GM12878 (cell line): ENCODE measurements at regions not wholly inside any gene's neighbourhood (a gene's known extent, or its start where the extent isn't known, plus 50 kb on each side); places are given as distances from the start of the nearest gene placed in this dataset.

ENCODE experiments used
- ATAC-seq: fragments of 200-7000 bp; cut with Tn5 transposase; 3 replicates; pipeline ENCODE4 v1.9.1; 2020; ENCODE audit warnings: mild to moderate bottlenecking, moderate library complexity
- BruUV-seq: library from RNA; stranded (reverse); fragments of 400-500 nt; replicated peaks from 2 replicates; lab custom pipeline; 2021; lab: Mats Ljungman, UMichigan
- CTCF ChIA-PET: fragments of 300-600 bp; sonication (Branson Sonifier 250); formaldehyde crosslinking; extraction: SDS; loops from one replicate; lab custom pipeline; 2021; ENCODE audit warnings: inconsistent platforms; lab: Yijun Ruan, JAX
- POLR2A ChIA-PET: fragments of 350-600 bp; formaldehyde crosslinking; extraction: SDS; loops from one replicate; lab custom pipeline; 2021; ENCODE audit warnings: inconsistent platforms; lab: Charles Lee
- RAD21 ChIA-PET: fragments of 300-600 bp; sonication (Branson Sonifier 250); formaldehyde crosslinking; loops from one replicate; lab custom pipeline; 2023; ENCODE audit warnings: antibody characterized with exemption; ENCODE audit not compliant: unreplicated experiment; lab: Charles Lee
- SMC1A ChIA-PET: fragments of 300-600 bp; sonication (Branson Sonifier 250); formaldehyde crosslinking; loops from one replicate; lab custom pipeline; 2023; ENCODE audit not compliant: unreplicated experiment, uncharacterized antibody; lab: Charles Lee
- DNase-seq: peaks from one replicate; pipeline ENCODE4 v3.0.0-alpha.2; 2011; ENCODE audit warnings: low read depth, low spot score
- FAIRE-seq: peaks from 3 replicates; lab custom pipeline; 2011; peaks lifted over from hg19 to GRCh38; lab: Jason Lieb, UNC
- H2AFZ ChIP-seq: 2 replicates; pipeline ENCODE4 v1.6.0; 2011; ENCODE audit warnings: low read depth, low read length, control low read depth; ENCODE audit not compliant: control insufficient read depth
- H3K27ac ChIP-seq: 2 replicates; pipeline ENCODE4 v1.5.1; 2011; ENCODE audit warnings: control low read depth; ENCODE audit not compliant: control insufficient read depth, insufficient read depth
- H3K27me3 ChIP-seq, 2 experiments: replicated peaks in 1 of 2; 2 replicates each; pipeline versions ENCODE4 v1.6.0 to v1.6.1; 2011; ENCODE audit warnings: low read length in 1 of 2; ENCODE audit not compliant: control insufficient read depth in 2 of 2, insufficient read depth in 2 of 2
- H3K36me3 ChIP-seq, 2 experiments: 2 replicates each; pipeline ENCODE4 v1.5.1; 2011; ENCODE audit warnings: low read length in 1 of 2; ENCODE audit not compliant: control insufficient read depth in 2 of 2, insufficient read depth in 2 of 2
- H3K4me1 ChIP-seq: 2 replicates; pipeline ENCODE4 v1.6.1; 2011; ENCODE audit warnings: mild to moderate bottlenecking, low read length, moderate library complexity, mixed read lengths; ENCODE audit not compliant: control insufficient read depth, insufficient read depth
- H3K4me2 ChIP-seq: 2 replicates; pipeline ENCODE4 v1.6.0; 2011; ENCODE audit warnings: control low read depth; ENCODE audit not compliant: control insufficient read depth, insufficient read depth
- H3K4me3 ChIP-seq: fragments of 200-600 bp; sonication (generic); 2 replicates; pipeline ENCODE4 v1.5.1; 2016
- H3K79me2 ChIP-seq: 2 replicates; pipeline ENCODE4 v1.6.0; 2011; ENCODE audit warnings: low read length; ENCODE audit not compliant: control insufficient read depth, insufficient read depth
- H3K9ac ChIP-seq: 2 replicates; pipeline ENCODE4 v1.8.0; 2011; ENCODE audit warnings: low read length, control low read depth, mixed read lengths; ENCODE audit not compliant: control insufficient read depth, insufficient read depth
- H3K9me3 ChIP-seq: replicated peaks from 3 replicates; pipeline ENCODE4 v1.5.1; 2011; ENCODE audit warnings: mild to moderate bottlenecking, low read length; ENCODE audit not compliant: control insufficient read depth, insufficient read depth
- H4K20me1 ChIP-seq: 2 replicates; pipeline ENCODE4 v1.6.0; 2011; ENCODE audit not compliant: control insufficient read depth, insufficient read depth
- ATF7 ChIP-seq: fragments of 450-650 bp; IDR thresholded peaks from 2 replicates; pipeline ENCODE4 v1.6.1; 2016; ENCODE audit warnings: low read depth, mild to moderate bottlenecking
- CBFB ChIP-seq: IDR thresholded peaks from 2 replicates; pipeline ENCODE4 v1.6.1; 2016; ENCODE audit warnings: antibody characterized with exemption, low read depth
- DPF2 ChIP-seq: fragments of 450-650 bp; IDR thresholded peaks from 2 replicates; pipeline ENCODE4 v1.6.1; 2017; ENCODE audit warnings: mild to moderate bottlenecking
- GATAD2B ChIP-seq: fragments of 450-650 bp; conservative IDR thresholded peaks from 2 replicates; pipeline ENCODE4 v1.6.1; 2017; ENCODE audit warnings: low read depth, mild to moderate bottlenecking, moderate library complexity
- HDAC6 ChIP-seq: fragments of 200-600 bp; sonication (generic); IDR thresholded peaks from one replicate; pipeline ENCODE4 v1.8.0; 2017; ENCODE audit warnings: antibody characterized with exemption; ENCODE audit not compliant: unreplicated experiment
- IRF4 ChIP-seq: IDR thresholded peaks from 2 replicates; pipeline ENCODE4 v1.6.1; 2011; ENCODE audit warnings: low read depth, low read length
- KDM1A ChIP-seq: fragments of 200-600 bp; sonication (generic); IDR thresholded peaks from 2 replicates; pipeline ENCODE4 v1.6.1; 2016; ENCODE audit warnings: borderline replicate concordance
- KLF5 ChIP-seq: fragments of 450-650 bp; IDR thresholded peaks from 2 replicates; pipeline ENCODE4 v1.6.1; 2014; ENCODE audit warnings: mild to moderate bottlenecking; ENCODE audit not compliant: partially characterized antibody
- MTA3 ChIP-seq: IDR thresholded peaks from 2 replicates; pipeline ENCODE4 v1.6.1; 2012; ENCODE audit warnings: low read length, inconsistent platforms, borderline replicate concordance
- MXI1 ChIP-seq: fragments of 150-350 bp; IDR thresholded peaks from 2 replicates; pipeline ENCODE4 v1.6.1; 2011; ENCODE audit warnings: low read depth, mild to moderate bottlenecking, inconsistent platforms, low read length, improper control_type of control experiment
- MYC ChIP-seq: IDR thresholded peaks from 2 replicates; pipeline ENCODE4 v1.6.1; 2011; ENCODE audit warnings: mild to moderate bottlenecking, low read length, moderate library complexity, inconsistent platforms; ENCODE audit not compliant: insufficient read depth, insufficient replicate concordance, insufficient read length, severe bottlenecking
- NFXL1 ChIP-seq: fragments of 450-650 bp; IDR thresholded peaks from 2 replicates; pipeline ENCODE4 v1.6.1; 2017; ENCODE audit warnings: antibody characterized with exemption, mild to moderate bottlenecking, borderline replicate concordance
- NFYB ChIP-seq: IDR thresholded peaks from 2 replicates; pipeline ENCODE4 v1.6.1; 2011; ENCODE audit warnings: low read depth, mild to moderate bottlenecking, low read length, improper control_type of control experiment, moderate library complexity; ENCODE audit not compliant: insufficient read depth
- PAX8 ChIP-seq: fragments of 450-650 bp; IDR thresholded peaks from 2 replicates; pipeline ENCODE4 v1.6.1; 2017; ENCODE audit warnings: mild to moderate bottlenecking, moderate library complexity
- TAF1 ChIP-seq: IDR thresholded peaks from 2 replicates; pipeline ENCODE4 v1.6.1; 2011; ENCODE audit warnings: mild to moderate bottlenecking, low read depth, low read length, borderline replicate concordance
- TARDBP ChIP-seq: IDR thresholded peaks from 2 replicates; pipeline ENCODE4 v1.6.1; 2016; ENCODE audit warnings: borderline replicate concordance
- WGBS: methylation state at CpG from one replicate; pipeline ENCODE4 v1.1.6; 2016; ENCODE audit warnings: low lambda C conversion rate; ENCODE audit not compliant: insufficient replicate concordance, insufficient coverage; ENCODE audit errors: missing lambda C conversion rate; 5-methylcytosine and 5-hydroxymethylcytosine counted together
- in situ Hi-C: fragments of 300-500 bp; cut with MboI; formaldehyde crosslinking; loops from 9 replicates; pipeline ENCODE4 v1.14.3; 2018; ENCODE audit warnings: mixed read lengths
- intact Hi-C: fragments of 100-400 bp; cut with micrococcal nuclease; formaldehyde crosslinking; loops from one replicate; pipeline ENCODE4 v1.14.2; 2022; ENCODE audit not compliant: unreplicated experiment
- TF ChIP-seq, protein P1 (sequence below): IDR thresholded peaks from 2 replicates; pipeline ENCODE4 v1.6.1; 2012; ENCODE audit warnings: low read length, inconsistent platforms
- TF ChIP-seq, protein P2 (sequence below): IDR thresholded peaks from 2 replicates; pipeline ENCODE4 v1.6.1; 2012; ENCODE audit warnings: mild to moderate bottlenecking, low read depth, low read length

GRCh38 chr6:148674306-148674705 is 72.5 kb upstream of the UST start:
- intact Hi-C loops, result no loop called here
- in situ Hi-C loops, result no loop called here
- SMC1A ChIA-PET, result interaction anchor here (1.0 to 2.1 kb wide), 5 partner anchors 9 to 96 kb away, joined by 3 to 10 read pairs (median 4); no protein-coding TSS in a partner anchor
- POLR2A ChIA-PET, result no interaction called here
- H3K27ac ChIP-seq, result no peak overlapping the region
- no peak for DNase-seq
- peaks cover 17% of the 10 kb centered on the region for H3K4me1 ChIP-seq
- H3K9ac ChIP-seq, result no peak overlapping the region
- no peaks in the 10 kb centered on the region for H4K20me1 ChIP-seq
- H2AFZ ChIP-seq, result no peak overlapping the region
- no peak overlapping the region for H3K4me2 ChIP-seq
- no peaks in the 10 kb centered on the region; a peak in 1 of 4 replicates for H3K36me3 ChIP-seq
- H3K79me2 ChIP-seq, result no peaks in the 10 kb centered on the region
- no peak overlapping the region for H3K4me3 ChIP-seq
- no TSS peak for BruUV-seq
- WGBS, result 0% methylated on average over 1 of the region's 1 CpG
- FAIRE-seq, result no peak
- RAD21 ChIA-PET, result interaction anchor here (1.0 kb wide), 1 partner anchor 107 kb away, joined by 3 read pairs; no protein-coding TSS in a partner anchor
- TF ChIP-seq PAX8, result no peak
- no peak for TF ChIP-seq HDAC6
- no peak for TF ChIP-seq NFYB
- TF ChIP-seq NFXL1, result no peak
- no peak for TF ChIP-seq ATF7
- no peak for TF ChIP-seq MYC
- no peak for TF ChIP-seq IRF4
- TF ChIP-seq, protein P1, sequence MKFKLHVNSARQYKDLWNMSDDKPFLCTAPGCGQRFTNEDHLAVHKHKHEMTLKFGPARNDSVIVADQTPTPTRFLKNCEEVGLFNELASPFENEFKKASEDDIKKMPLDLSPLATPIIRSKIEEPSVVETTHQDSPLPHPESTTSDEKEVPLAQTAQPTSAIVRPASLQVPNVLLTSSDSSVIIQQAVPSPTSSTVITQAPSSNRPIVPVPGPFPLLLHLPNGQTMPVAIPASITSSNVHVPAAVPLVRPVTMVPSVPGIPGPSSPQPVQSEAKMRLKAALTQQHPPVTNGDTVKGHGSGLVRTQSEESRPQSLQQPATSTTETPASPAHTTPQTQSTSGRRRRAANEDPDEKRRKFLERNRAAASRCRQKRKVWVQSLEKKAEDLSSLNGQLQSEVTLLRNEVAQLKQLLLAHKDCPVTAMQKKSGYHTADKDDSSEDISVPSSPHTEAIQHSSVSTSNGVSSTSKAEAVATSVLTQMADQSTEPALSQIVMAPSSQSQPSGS, result no peak
- no peak for TF ChIP-seq TAF1
- TF ChIP-seq CBFB, result no peak
- no peak for TF ChIP-seq TARDBP
- no peak for TF ChIP-seq GATAD2B
- no peak for TF ChIP-seq MXI1
- no peak for TF ChIP-seq DPF2
- TF ChIP-seq, protein P2, sequence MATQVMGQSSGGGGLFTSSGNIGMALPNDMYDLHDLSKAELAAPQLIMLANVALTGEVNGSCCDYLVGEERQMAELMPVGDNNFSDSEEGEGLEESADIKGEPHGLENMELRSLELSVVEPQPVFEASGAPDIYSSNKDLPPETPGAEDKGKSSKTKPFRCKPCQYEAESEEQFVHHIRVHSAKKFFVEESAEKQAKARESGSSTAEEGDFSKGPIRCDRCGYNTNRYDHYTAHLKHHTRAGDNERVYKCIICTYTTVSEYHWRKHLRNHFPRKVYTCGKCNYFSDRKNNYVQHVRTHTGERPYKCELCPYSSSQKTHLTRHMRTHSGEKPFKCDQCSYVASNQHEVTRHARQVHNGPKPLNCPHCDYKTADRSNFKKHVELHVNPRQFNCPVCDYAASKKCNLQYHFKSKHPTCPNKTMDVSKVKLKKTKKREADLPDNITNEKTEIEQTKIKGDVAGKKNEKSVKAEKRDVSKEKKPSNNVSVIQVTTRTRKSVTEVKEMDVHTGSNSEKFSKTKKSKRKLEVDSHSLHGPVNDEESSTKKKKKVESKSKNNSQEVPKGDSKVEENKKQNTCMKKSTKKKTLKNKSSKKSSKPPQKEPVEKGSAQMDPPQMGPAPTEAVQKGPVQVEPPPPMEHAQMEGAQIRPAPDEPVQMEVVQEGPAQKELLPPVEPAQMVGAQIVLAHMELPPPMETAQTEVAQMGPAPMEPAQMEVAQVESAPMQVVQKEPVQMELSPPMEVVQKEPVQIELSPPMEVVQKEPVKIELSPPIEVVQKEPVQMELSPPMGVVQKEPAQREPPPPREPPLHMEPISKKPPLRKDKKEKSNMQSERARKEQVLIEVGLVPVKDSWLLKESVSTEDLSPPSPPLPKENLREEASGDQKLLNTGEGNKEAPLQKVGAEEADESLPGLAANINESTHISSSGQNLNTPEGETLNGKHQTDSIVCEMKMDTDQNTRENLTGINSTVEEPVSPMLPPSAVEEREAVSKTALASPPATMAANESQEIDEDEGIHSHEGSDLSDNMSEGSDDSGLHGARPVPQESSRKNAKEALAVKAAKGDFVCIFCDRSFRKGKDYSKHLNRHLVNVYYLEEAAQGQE, result no peak
- no peak for TF ChIP-seq MTA3
- TF ChIP-seq KDM1A, result no peak
- no peak for TF ChIP-seq KLF5
- H3K27me3 ChIP-seq, result no peaks in the 10 kb centered on the region
- H3K9me3 ChIP-seq, result peaks cover 47% of the 10 kb centered on the region
- CTCF ChIA-PET, result interaction anchor here (1.1 to 1.7 kb wide), 2 partner anchors 10 to 27 kb away, joined by 3 to 4 read pairs; no protein-coding TSS in a partner anchor
- ATAC-seq, result no peak
